K562 (cell line): ENCODE measurements at regions not wholly inside any gene's neighbourhood (a gene's known extent, or its start where the extent isn't known, plus 50 kb on each side); places are given as distances from the start of the nearest gene placed in this dataset.

Experiments
- ATAC-seq: fragments of 200-7000 bp; cut with Tn5 transposase; 3 replicates; pipeline ENCODE4 v1.9.1; 2020; ENCODE audit warnings: moderate library complexity
- BruUV-seq: library from RNA; stranded (reverse); fragments of 400-500 nt; replicated peaks from 2 replicates; lab custom pipeline; 2021; lab: Mats Ljungman, UMichigan
- CTCF ChIA-PET: fragments of 300-600 bp; formaldehyde crosslinking; extraction: SDS; loops from one replicate; lab custom pipeline; 2021; ENCODE audit warnings: low intra/inter-chr PET ratio; lab: Yijun Ruan, JAX
- POLR2A ChIA-PET: fragments of 300-600, 350-650 bp; sonication (Branson Sonifier 250); formaldehyde crosslinking; extraction: SDS; loops from one replicate; lab custom pipeline; 2021; ENCODE audit warnings: antibody characterized with exemption, inconsistent platforms; lab: Yijun Ruan, JAX
- DNase-seq, 4 experiments: peaks; one replicate each; pipeline versions ENCODE4 v3.0.0 to v3.0.0-alpha.2; 2011 to 2018; ENCODE audit warnings: low spot score in 3 of 4, mixed read lengths in 3 of 4; ENCODE audit errors: extremely low read depth in 1 of 4
- FAIRE-seq: peaks from 2 replicates; lab custom pipeline; 2011; peaks lifted over from hg19 to GRCh38; lab: Jason Lieb, UNC
- H2AFZ ChIP-seq: 2 replicates; pipeline ENCODE4 v1.6.0; 2011; ENCODE audit warnings: low read depth, low read length, control low read depth, inconsistent platforms
- H3K27ac ChIP-seq: fragments of 200-600 bp; 3 replicates; pipeline ENCODE4 v1.8.0; 2011; ENCODE audit warnings: low read depth, mild to moderate bottlenecking, control low read depth, inconsistent platforms, low read length, moderate library complexity, mixed read lengths; ENCODE audit errors: extremely low read depth
- H3K27me3 ChIP-seq, 2 experiments: fragments of 300-600 bp in 1 of 2; 2 replicates in 1 of 2; 3 replicates in 1 of 2; pipeline versions ENCODE4 v1.6.0 to v1.8.0; 2011; ENCODE audit warnings: inconsistent platforms in 2 of 2, low read length in 2 of 2, mild to moderate bottlenecking in 1 of 2, mixed read lengths in 1 of 2, moderate library complexity in 1 of 2; ENCODE audit not compliant: control insufficient read depth in 2 of 2, insufficient read depth in 2 of 2
- H3K36me3 ChIP-seq: fragments of 300-600 bp; 3 replicates; pipeline ENCODE4 v1.8.0; 2011; ENCODE audit warnings: mild to moderate bottlenecking, low read length, inconsistent platforms; ENCODE audit not compliant: control insufficient read depth, insufficient read depth
- H3K4me1 ChIP-seq, 2 experiments: fragments of 200-600 bp in 1 of 2; replicated peaks in 1 of 2; 2 replicates in 1 of 2; 3 replicates in 1 of 2; pipeline versions ENCODE4 v1.5.1 to v1.8.0; 2011; ENCODE audit warnings: inconsistent platforms in 2 of 2, low read length in 2 of 2, mild to moderate bottlenecking in 1 of 2, mixed read lengths in 1 of 2, moderate library complexity in 1 of 2; ENCODE audit not compliant: control insufficient read depth in 2 of 2, insufficient read depth in 2 of 2
- H3K4me2 ChIP-seq: 2 replicates; pipeline ENCODE4 v1.6.1; 2011; ENCODE audit warnings: low read length, control low read depth, inconsistent platforms, mixed read lengths; ENCODE audit not compliant: insufficient read depth
- H3K4me3 ChIP-seq: fragments of 200-600 bp; sonication (generic), shearing (Covaris generic); 2 replicates; pipeline ENCODE4 v1.5.1; 2016; ENCODE audit warnings: control low read depth, inconsistent platforms
- H3K79me2 ChIP-seq: fragments of 200-600 bp; 3 replicates; pipeline ENCODE4 v1.8.0; 2011; ENCODE audit warnings: low read length, inconsistent platforms; ENCODE audit not compliant: control insufficient read depth, insufficient read depth
- H3K9ac ChIP-seq, 2 experiments: 2 replicates each; pipeline versions ENCODE4 v1.6.0 to v1.6.1; 2011; ENCODE audit warnings: low read depth in 2 of 2, low read length in 2 of 2, control low read depth in 1 of 2, inconsistent platforms in 1 of 2, mild to moderate bottlenecking in 1 of 2, mixed read lengths in 1 of 2; ENCODE audit not compliant: insufficient read depth in 1 of 2
- H3K9me1 ChIP-seq: one replicate; pipeline ENCODE4 v1.6.0; 2011; ENCODE audit warnings: inconsistent platforms, mild to moderate bottlenecking, low read length, moderate library complexity; ENCODE audit not compliant: control insufficient read depth, insufficient read depth
- H3K9me3 ChIP-seq: replicated peaks from 2 replicates; pipeline ENCODE4 v1.5.1; 2011; ENCODE audit warnings: low read depth, low read length, inconsistent platforms; ENCODE audit not compliant: control insufficient read depth, insufficient read depth
- H4K20me1 ChIP-seq: replicated peaks from 2 replicates; pipeline ENCODE4 v1.6.1; 2011; ENCODE audit warnings: low read length, inconsistent platforms, mixed read lengths; ENCODE audit not compliant: control insufficient read depth, insufficient read depth
- CBX8 ChIP-seq: fragments of 200-600 bp; sonication (generic); IDR thresholded peaks from 2 replicates; pipeline ENCODE4 v1.6.1; 2012; ENCODE audit warnings: borderline replicate concordance, mixed run types, low read depth, mild to moderate bottlenecking, moderate library complexity, mixed read lengths, low read length, control low read depth, inconsistent platforms; ENCODE audit not compliant: poor library complexity, severe bottlenecking; ENCODE audit errors: extremely low read depth
- CTCF ChIP-seq, 3 experiments: IDR thresholded peaks in 2 of 3; conservative IDR thresholded peaks in 1 of 3; 2 replicates each; pipeline ENCODE4 v1.5.1; 2011 to 2012; ENCODE audit warnings: low read length in 3 of 3, mild to moderate bottlenecking in 3 of 3, control low read depth in 2 of 3, improper control_type of control experiment in 1 of 3, inconsistent platforms in 1 of 3, low read depth in 1 of 3, mixed read lengths in 1 of 3, moderate library complexity in 1 of 3; ENCODE audit not compliant: insufficient read depth in 2 of 3
- HOXB6 ChIP-seq: fragments of 250-450 bp; sonication (Bioruptor Pico); IDR thresholded peaks from 2 replicates; pipeline ENCODE4 v1.5.1; 2022; ENCODE audit warnings: mild to moderate bottlenecking, borderline replicate concordance
- MXD1 ChIP-seq: fragments of 250-450 bp; sonication (Bioruptor Pico); IDR thresholded peaks from 2 replicates; pipeline ENCODE4 v1.8.0; 2021; ENCODE audit warnings: borderline replicate concordance, mild to moderate bottlenecking, moderate library complexity; ENCODE audit not compliant: poor library complexity, severe bottlenecking
- NEUROD1 ChIP-seq: fragments of 150-350 bp; IDR thresholded peaks from 2 replicates; pipeline ENCODE4 v1.6.1; 2014; ENCODE audit warnings: borderline replicate concordance, low read length, low read depth; ENCODE audit not compliant: partially characterized antibody
- POLR3A ChIP-seq: IDR thresholded peaks from 2 replicates; pipeline ENCODE4 v1.6.1; 2011; ENCODE audit warnings: borderline replicate concordance, mild to moderate bottlenecking, moderate library complexity; ENCODE audit not compliant: insufficient read length, insufficient read depth; ENCODE audit errors: extremely low read depth
- RBM39 ChIP-seq: fragments of 200-400 bp; formaldehyde crosslinking; optimal IDR thresholded peaks from 2 replicates; pipeline ENCODE3; 2018; ENCODE audit warnings: low read depth, low read length
- SMARCA4 ChIP-seq: fragments of 450-650 bp; IDR thresholded peaks from 2 replicates; pipeline ENCODE4 v1.6.1; 2016
- SMARCE1 ChIP-seq: fragments of 450-650 bp; IDR thresholded peaks from 2 replicates; pipeline ENCODE4 v1.7.1; 2016; ENCODE audit warnings: mild to moderate bottlenecking
- WGBS: fragments of 100-300 bp; shearing (Covaris generic); methylation state at CpG from one replicate; pipeline ENCODE4 v1.1.6; 2016; ENCODE audit warnings: low coverage, mixed read lengths; ENCODE audit not compliant: insufficient coverage; ENCODE audit errors: missing lambda C conversion rate; 5-methylcytosine and 5-hydroxymethylcytosine counted together
- in situ Hi-C: fragments of 300-500 bp; cut with MboI; formaldehyde crosslinking; loops from 4 replicates; pipeline ENCODE4 v1.15.0; 2018; ENCODE audit warnings: inconsistent platforms, mixed read lengths
- intact Hi-C: fragments of 100-400 bp; cut with micrococcal nuclease; formaldehyde crosslinking; loops from 2 replicates; pipeline ENCODE4 v1.14.2; 2022

- Histone ChIP-seq H3K9ac (no peak overlapping the region), H3K9me1 (no peaks in the 10 kb centered on the region)
- no peak for TF ChIP-seq CBX8
- TF ChIP-seq NEUROD1: no peak
- TF ChIP-seq HOXB6 (CRISPR knock-in tag): no peak
- TF ChIP-seq MXD1 (CRISPR knock-in tag): no peak
- no peak for TF ChIP-seq SMARCE1
- TF ChIP-seq CTCF (IDR thresholded peaks at IDR 0.05 in 2 of 3, conservative IDR thresholded peaks at IDR 0.05 in 1 of 3; ENCODE audit: insufficient read depth in 2 of 3, low read depth in 1 of 3, low read length in 3 of 3): no peak
- TF ChIP-seq SMARCA4: no peak
- TF ChIP-seq POLR3A: no peak
- no peak for TF ChIP-seq RBM39
- TF ChIP-seq, all 486 proteins: peak for 0
- FAIRE-seq (no peak), DNase-seq (no peak), ATAC-seq (no peak)
- Histone ChIP-seq H3K4me3 (no peak overlapping the region), H4K20me1 (no peaks in the 10 kb centered on the region), H3K36me3 (no peaks in the 10 kb centered on the region), H3K4me1 (no peaks in the 10 kb centered on the region), H3K27me3 (no peaks in the 10 kb centered on the region), H3K79me2 (no peaks in the 10 kb centered on the region), H2AFZ (no peak overlapping the region), H3K4me2 (no peak overlapping the region), H3K9me3 (no peaks in the 10 kb centered on the region), H3K27ac (no peak overlapping the region)
- in situ Hi-C loops: no loop called here
- ChIA-PET CTCF (interaction anchor here (0.5 kb wide), 1 partner anchor 136 kb away, joined by 4 read pairs; no protein-coding TSS in a partner anchor), POLR2A (no interaction called here)
- WGBS: 0% methylated on average over 3 of the region's 3 CpGs
- BruUV-seq: no TSS peak
- intact Hi-C loops: loop anchor here (5.0 kb wide), 1 partner anchor 780 kb away; no protein-coding TSS in a partner anchor
Measured at GRCh38 chr5:147037515-147038205, 159.1 kb upstream of the PPP2R2B start.
